Trophoblast cell (in vitro differentiated cells and primary cell): ENCODE measurements at regions not wholly inside any gene's neighbourhood (a gene's known extent, or its start where the extent isn't known, plus 50 kb on each side); places are given as distances from the start of the nearest gene placed in this dataset.

Experiments
- DNase-seq, 2 donors: peaks; one replicate each; pipeline ENCODE4 v3.0.0-alpha.2; 2016
- H2AFZ ChIP-seq: 2 replicates; pipeline ENCODE4 v1.6.1; 2013; ENCODE audit warnings: low read length, moderate library complexity, mild to moderate bottlenecking; ENCODE audit not compliant: insufficient read depth, poor library complexity
- H2AK5ac ChIP-seq: 2 replicates; pipeline ENCODE4 v1.6.1; 2013; ENCODE audit warnings: mild to moderate bottlenecking, low read length
- H2BK120ac ChIP-seq: 2 replicates; pipeline ENCODE4 v1.6.1; 2013; ENCODE audit warnings: low read length, mild to moderate bottlenecking, moderate library complexity; ENCODE audit not compliant: insufficient read depth, poor library complexity
- H2BK12ac ChIP-seq: 2 replicates; pipeline ENCODE4 v1.6.1; 2013; ENCODE audit warnings: mild to moderate bottlenecking, low read length, moderate library complexity
- H2BK5ac ChIP-seq: 2 replicates; pipeline ENCODE4 v1.6.1; 2013; ENCODE audit warnings: low read length, low read depth, moderate library complexity, mild to moderate bottlenecking; ENCODE audit not compliant: poor library complexity
- H3K14ac ChIP-seq: 2 replicates; pipeline ENCODE4 v1.6.1; 2013; ENCODE audit warnings: mild to moderate bottlenecking, low read length
- H3K18ac ChIP-seq: 2 replicates; pipeline ENCODE4 v1.6.1; 2013; ENCODE audit warnings: mild to moderate bottlenecking, low read length
- H3K23ac ChIP-seq: 2 replicates; pipeline ENCODE4 v1.6.1; 2013; ENCODE audit warnings: low read length
- H3K27ac ChIP-seq: 2 replicates; pipeline ENCODE4 v1.5.1; 2013; ENCODE audit warnings: low read depth, mild to moderate bottlenecking, inconsistent platforms, low read length, moderate library complexity
- H3K27me3 ChIP-seq: 2 replicates; pipeline ENCODE4 v1.6.1; 2013; ENCODE audit warnings: inconsistent platforms, mild to moderate bottlenecking, low read length, moderate library complexity; ENCODE audit not compliant: insufficient read depth
- H3K36me3 ChIP-seq, 2 experiments: 1 replicate in 1 of 2; 2 replicates in 1 of 2; pipeline ENCODE4 v1.6.1; 2013; ENCODE audit warnings: low read length in 2 of 2, mild to moderate bottlenecking in 2 of 2, moderate library complexity in 1 of 2; ENCODE audit not compliant: insufficient read depth in 2 of 2, control insufficient read depth in 1 of 2
- H3K4ac ChIP-seq: 2 replicates; pipeline ENCODE4 v1.6.1; 2013; ENCODE audit warnings: low read depth, mild to moderate bottlenecking, low read length, moderate library complexity
- H3K4me1 ChIP-seq, 2 experiments: 1 replicate in 1 of 2; 2 replicates in 1 of 2; pipeline ENCODE4 v1.6.1; 2013; ENCODE audit warnings: low read length in 2 of 2, mild to moderate bottlenecking in 2 of 2, moderate library complexity in 1 of 2; ENCODE audit not compliant: insufficient read depth in 2 of 2, control insufficient read depth in 1 of 2
- H3K4me2 ChIP-seq: 2 replicates; pipeline ENCODE4 v1.6.1; 2013; ENCODE audit warnings: inconsistent platforms, mild to moderate bottlenecking, low read length, moderate library complexity
- H3K4me3 ChIP-seq: 2 replicates; pipeline ENCODE4 v1.5.1; 2013; ENCODE audit warnings: mild to moderate bottlenecking, low read depth, low read length, inconsistent platforms
- H3K79me1 ChIP-seq: one replicate; pipeline ENCODE4 v1.6.1; 2013; ENCODE audit warnings: low read length
- H3K79me2 ChIP-seq: 2 replicates; pipeline ENCODE4 v1.6.1; 2013; ENCODE audit warnings: low read length, mild to moderate bottlenecking; ENCODE audit not compliant: control insufficient read depth, insufficient read depth, poor library complexity
- H3K9ac ChIP-seq: 2 replicates; pipeline ENCODE4 v1.6.1; 2013; ENCODE audit warnings: mild to moderate bottlenecking, low read length
- H3K9me3 ChIP-seq: 2 replicates; pipeline ENCODE4 v1.6.1; 2013; ENCODE audit warnings: low read depth, mild to moderate bottlenecking, control low read depth, inconsistent platforms, low read length; ENCODE audit not compliant: insufficient read depth
- H4K12ac ChIP-seq: 2 replicates; pipeline ENCODE4 v1.6.1; 2013; ENCODE audit warnings: low read depth, mild to moderate bottlenecking, low read length, moderate library complexity
- H4K8ac ChIP-seq: 2 replicates; pipeline ENCODE4 v1.6.1; 2013; ENCODE audit warnings: low read depth, mild to moderate bottlenecking, low read length, moderate library complexity
- H4K91ac ChIP-seq: one replicate; pipeline ENCODE4 v1.6.1; 2013; ENCODE audit warnings: low read depth, mild to moderate bottlenecking, low read length, moderate library complexity
- WGBS: extraction: QIAGEN DNeasy Blood & Tissue Kit; methylation state at CpG from one replicate; pipeline ENCODE4 v1.1.7; 2013; ENCODE audit warnings: missing lambda C conversion rate; ENCODE audit not compliant: insufficient read length, insufficient coverage; ENCODE audit errors: extremely low coverage; 5-methylcytosine and 5-hydroxymethylcytosine counted together

DNA sequence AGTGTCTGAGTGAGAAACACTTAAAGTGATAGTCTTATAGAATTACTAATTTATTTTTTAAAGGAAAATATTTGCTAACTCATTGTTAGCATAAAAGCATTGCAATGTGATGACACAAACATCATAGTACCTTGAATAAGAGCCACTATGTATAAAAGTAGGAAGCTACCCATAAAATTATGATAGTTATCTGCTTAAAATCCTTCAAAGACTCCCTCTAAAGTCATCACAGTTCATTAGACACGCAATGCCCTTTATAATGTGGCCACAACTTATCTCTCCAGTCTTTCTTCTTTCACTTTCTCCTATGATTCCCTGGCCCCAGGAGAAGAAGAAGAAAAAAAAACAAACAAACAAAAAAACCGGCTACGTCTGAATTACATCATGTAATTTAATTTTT, 1144.0 kb upstream of the NUDT12 start:
- H3K4me3 ChIP-seq = no peak overlapping the region
- no peak overlapping the region for H3K27ac ChIP-seq
- H4K12ac ChIP-seq = no peak overlapping the region
- DNase-seq = no peak
- H3K4ac ChIP-seq = no peak overlapping the region
- H2AFZ ChIP-seq = no peak overlapping the region
- no peaks in the 10 kb centered on the region for H3K27me3 ChIP-seq
- H3K14ac ChIP-seq = no peak overlapping the region
- H2BK5ac ChIP-seq = no peak overlapping the region
- H2BK12ac ChIP-seq = no peak overlapping the region
- no peak overlapping the region for H2BK120ac ChIP-seq
- H3K9ac ChIP-seq = no peak overlapping the region
- no peaks in the 10 kb centered on the region for H3K36me3 ChIP-seq
- H3K9me3 ChIP-seq = no peaks in the 10 kb centered on the region
- WGBS = no CpG with 5 or more reads among the region's 3 CpGs
- no peak overlapping the region for H2AK5ac ChIP-seq
- H3K79me1 ChIP-seq = no peaks in the 10 kb centered on the region
- no peak overlapping the region for H4K91ac ChIP-seq
- H3K79me2 ChIP-seq = no peaks in the 10 kb centered on the region
- H3K23ac ChIP-seq = no peak overlapping the region
- H3K18ac ChIP-seq = no peak overlapping the region
- no peaks in the 10 kb centered on the region for H3K4me1 ChIP-seq
- H4K8ac ChIP-seq = no peak overlapping the region
- H3K4me2 ChIP-seq = no peak overlapping the region

DNA sequence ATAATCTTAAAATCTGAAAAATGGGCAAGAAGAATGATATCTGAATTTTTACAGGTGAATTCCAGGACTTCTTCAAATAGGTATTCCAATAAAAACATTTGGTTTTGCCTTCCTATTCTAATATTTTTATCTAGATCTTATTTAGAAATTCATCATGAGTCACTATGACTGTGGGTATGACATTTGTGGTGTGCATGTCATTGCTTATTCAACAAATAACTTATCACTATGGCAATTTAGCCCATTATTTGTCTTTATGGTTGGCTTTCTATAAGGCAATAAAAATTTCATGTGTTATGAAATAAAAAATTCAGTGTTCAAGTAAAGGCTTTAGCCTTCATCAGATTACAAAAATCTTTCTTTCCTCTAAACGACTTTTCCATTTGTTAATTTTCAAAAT, 1139.6 kb upstream of the NUDT12 start:
- H4K8ac ChIP-seq = no peak overlapping the region
- H3K4me1 ChIP-seq = no peaks in the 10 kb centered on the region
- H2BK120ac ChIP-seq = no peak overlapping the region
- no peak overlapping the region for H3K23ac ChIP-seq
- H3K27me3 ChIP-seq = no peaks in the 10 kb centered on the region
- no peak overlapping the region for H3K4me3 ChIP-seq
- H2AK5ac ChIP-seq = no peak overlapping the region
- no peaks in the 10 kb centered on the region for H3K79me2 ChIP-seq
- H3K9me3 ChIP-seq = peaks cover 13% of the 10 kb centered on the region
- H3K36me3 ChIP-seq = no peaks in the 10 kb centered on the region
- H2BK12ac ChIP-seq = no peak overlapping the region
- no peak overlapping the region for H3K18ac ChIP-seq
- no peak overlapping the region for H3K4ac ChIP-seq
- no peak overlapping the region for H3K9ac ChIP-seq
- H3K4me2 ChIP-seq = no peak overlapping the region
- no peak overlapping the region for H2AFZ ChIP-seq
- no peak overlapping the region for H4K12ac ChIP-seq
- H4K91ac ChIP-seq = no peak overlapping the region
- 100% methylated on average over 1 of the region's 1 CpG for WGBS
- H3K27ac ChIP-seq = no peak overlapping the region
- DNase-seq = no peak
- no peak overlapping the region for H2BK5ac ChIP-seq
- no peak overlapping the region for H3K14ac ChIP-seq
- H3K79me1 ChIP-seq = no peaks in the 10 kb centered on the region

DNA sequence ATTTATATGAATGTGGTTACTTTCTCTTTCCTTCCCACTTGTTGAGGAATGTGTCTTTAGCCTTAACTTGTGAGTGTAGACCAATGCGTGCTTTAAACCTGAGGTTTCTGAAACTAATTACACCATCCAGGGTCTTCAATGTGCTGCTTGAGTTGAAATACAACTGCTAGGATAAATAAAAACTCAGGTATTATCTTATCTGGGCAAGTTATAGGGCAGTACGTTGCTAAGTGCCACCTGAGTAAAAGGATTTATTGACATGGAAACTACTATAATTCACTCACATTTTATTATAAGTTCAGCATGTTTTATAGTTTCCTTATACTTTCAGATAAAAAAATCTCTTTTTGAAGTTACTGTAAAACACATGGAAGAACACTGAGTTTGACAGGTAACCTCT, 1136.8 kb upstream of the NUDT12 start:
- no peak overlapping the region for H4K12ac ChIP-seq
- no peaks in the 10 kb centered on the region for H3K27me3 ChIP-seq
- no peak overlapping the region for H4K8ac ChIP-seq
- H3K9me3 ChIP-seq = peaks cover 13% of the 10 kb centered on the region
- no peaks in the 10 kb centered on the region for H3K79me1 ChIP-seq
- H3K27ac ChIP-seq = no peak overlapping the region
- H3K14ac ChIP-seq = no peak overlapping the region
- no peak overlapping the region for H4K91ac ChIP-seq
- H3K4ac ChIP-seq = no peak overlapping the region
- H2AK5ac ChIP-seq = no peak overlapping the region
- WGBS = no CpG with 5 or more reads among the region's 2 CpGs
- H3K18ac ChIP-seq = no peak overlapping the region
- H3K4me2 ChIP-seq = no peak overlapping the region
- H3K4me3 ChIP-seq = no peak overlapping the region
- no peaks in the 10 kb centered on the region for H3K4me1 ChIP-seq
- DNase-seq = no peak
- no peak overlapping the region for H3K9ac ChIP-seq
- H2AFZ ChIP-seq = no peak overlapping the region
- H2BK120ac ChIP-seq = no peak overlapping the region
- no peak overlapping the region for H3K23ac ChIP-seq
- H3K36me3 ChIP-seq = no peaks in the 10 kb centered on the region
- no peak overlapping the region for H2BK12ac ChIP-seq
- H3K79me2 ChIP-seq = no peaks in the 10 kb centered on the region
- no peak overlapping the region for H2BK5ac ChIP-seq

GRCh38 chr5:104661256-104661655, 1098.7 kb upstream of the NUDT12 start:
- WGBS = no CpG with 5 or more reads among the region's 1 CpG
- Histone ChIP-seq H3K9me3 (no peaks in the 10 kb centered on the region), H2BK12ac (no peak overlapping the region), H3K4me1 (no peaks in the 10 kb centered on the region), H3K4me3 (no peak overlapping the region), H3K27me3 (no peaks in the 10 kb centered on the region), H3K18ac (no peak overlapping the region), H2AFZ (no peak overlapping the region), H2AK5ac (no peak overlapping the region), H3K14ac (no peak overlapping the region), H3K79me2 (no peaks in the 10 kb centered on the region), H3K79me1 (no peaks in the 10 kb centered on the region), H2BK120ac (no peak overlapping the region), H3K36me3 (no peaks in the 10 kb centered on the region), H3K4ac (no peak overlapping the region), H4K12ac (no peak overlapping the region), H4K91ac (no peak overlapping the region), H2BK5ac (no peak overlapping the region), H4K8ac (no peak overlapping the region), H3K27ac (no peak overlapping the region), H3K4me2 (no peak overlapping the region), H3K9ac (no peak overlapping the region), H3K23ac (no peak overlapping the region)
- no peak for DNase-seq
